Endothelial cell of umbilical vein (primary cell): ENCODE measurements at regions not wholly inside any gene's neighbourhood (a gene's known extent, or its start where the extent isn't known, plus 50 kb on each side); places are given as distances from the start of the nearest gene placed in this dataset.

ENCODE experiments used
- BruUV-seq: library from RNA; stranded (reverse); fragments of 400-500 nt; replicated peaks from 2 replicates; lab custom pipeline; 2021; lab: Mats Ljungman, UMichigan
- CTCF ChIA-PET: fragments of 300-600, 350-600 bp; sonication (Branson Sonifier 250); formaldehyde crosslinking; loops from one replicate; lab custom pipeline; 2021; ENCODE audit warnings: antibody characterized with exemption, inconsistent platforms; lab: Charles Lee
- POLR2A ChIA-PET: fragments of 300-600, 350-600 bp; sonication (Branson Sonifier 250); formaldehyde crosslinking; loops from one replicate; lab custom pipeline; 2021; ENCODE audit warnings: antibody characterized with exemption, inconsistent platforms; lab: Charles Lee
- DNase-seq: peaks from one replicate; pipeline ENCODE4 v3.0.0-alpha.2; 2011; ENCODE audit warnings: low read depth, low spot score
- FAIRE-seq: peaks from 2 replicates; lab custom pipeline; 2011; peaks lifted over from hg19 to GRCh38; lab: Jason Lieb, UNC
- H2AFZ ChIP-seq: 2 replicates; pipeline ENCODE4 v1.6.0; 2012; ENCODE audit warnings: low read depth, low read length, control low read depth, inconsistent platforms
- H3K27ac ChIP-seq: 2 replicates; pipeline ENCODE4 v1.5.1; 2011; ENCODE audit warnings: low read depth, mild to moderate bottlenecking, control low read depth, low read length, moderate library complexity; ENCODE audit not compliant: insufficient read depth
- H3K27me3 ChIP-seq, 2 experiments: 2 replicates each; pipeline versions ENCODE4 v1.6.0 to v1.6.1; 2011; ENCODE audit warnings: low read length in 2 of 2, mixed read lengths in 1 of 2; ENCODE audit not compliant: control insufficient read depth in 2 of 2, insufficient read depth in 2 of 2
- H3K36me3 ChIP-seq, 2 experiments: 2 replicates in 1 of 2; 3 replicates in 1 of 2; pipeline ENCODE4 v1.5.1; 2011; ENCODE audit warnings: low read length in 2 of 2, mild to moderate bottlenecking in 1 of 2, moderate library complexity in 1 of 2; ENCODE audit not compliant: control insufficient read depth in 2 of 2, insufficient read depth in 2 of 2; ENCODE audit errors: extremely low read depth in 1 of 2
- H3K4me1 ChIP-seq: 3 replicates; pipeline ENCODE4 v1.5.1; 2011; ENCODE audit warnings: mild to moderate bottlenecking, low read length; ENCODE audit not compliant: control insufficient read depth, insufficient read depth; ENCODE audit errors: extremely low read depth
- H3K4me2 ChIP-seq: 2 replicates; pipeline ENCODE4 v1.6.1; 2011; ENCODE audit warnings: low read length, control low read depth, mixed read lengths; ENCODE audit not compliant: insufficient read depth
- H3K4me3 ChIP-seq, 3 experiments: fragments of 200-600 bp in 1 of 3; sonication (generic), shearing (Covaris generic) in 1 of 3; replicated peaks in 1 of 3; 2 replicates each; pipeline ENCODE4 v1.5.1; 2011 to 2016; ENCODE audit warnings: control low read depth in 3 of 3, low read length in 3 of 3, mild to moderate bottlenecking in 2 of 3, inconsistent platforms in 1 of 3, low read depth in 1 of 3, moderate library complexity in 1 of 3; ENCODE audit not compliant: insufficient read depth in 1 of 3
- H3K79me2 ChIP-seq: 2 replicates; pipeline ENCODE4 v1.6.0; 2012; ENCODE audit warnings: low read length, inconsistent platforms; ENCODE audit not compliant: control insufficient read depth, insufficient read depth
- H3K9ac ChIP-seq: replicated peaks from 2 replicates; pipeline ENCODE3; 2011; ENCODE audit warnings: low read length, control low read depth; ENCODE audit not compliant: insufficient read depth; ENCODE audit errors: extremely low read depth
- H3K9me1 ChIP-seq: replicated peaks from 3 replicates; pipeline ENCODE4 v1.6.0; 2011; ENCODE audit warnings: mild to moderate bottlenecking, low read length; ENCODE audit not compliant: control insufficient read depth, insufficient read depth; ENCODE audit errors: extremely low read depth
- H3K9me3 ChIP-seq: replicated peaks from 2 replicates; pipeline ENCODE4 v1.5.1; 2012; ENCODE audit warnings: low read length, inconsistent platforms; ENCODE audit not compliant: control insufficient read depth, insufficient read depth
- H4K20me1 ChIP-seq: replicated peaks from 2 replicates; pipeline ENCODE3; 2011; ENCODE audit warnings: mild to moderate bottlenecking, low read length; ENCODE audit not compliant: control insufficient read depth, insufficient read depth; ENCODE audit errors: extremely low read depth
- CTCF ChIP-seq, 2 donors: IDR thresholded peaks; 1 replicate in 1 of 2; 2 replicates in 1 of 2; pipeline ENCODE4 v1.5.1; 2011; ENCODE audit warnings: low read length in 2 of 2, mild to moderate bottlenecking in 2 of 2, moderate library complexity in 2 of 2, control low read depth in 1 of 2, inconsistent platforms in 1 of 2, low read depth in 1 of 2; ENCODE audit not compliant: insufficient read depth in 1 of 2; ENCODE audit errors: extremely low read depth in 1 of 2
- EZH2 ChIP-seq: IDR thresholded peaks from 2 replicates; pipeline ENCODE4 v1.6.1; 2012; ENCODE audit warnings: borderline replicate concordance, low read depth, mild to moderate bottlenecking, moderate library complexity, low read length, inconsistent platforms; ENCODE audit not compliant: severe bottlenecking
- FOS ChIP-seq: IDR thresholded peaks from 2 replicates; pipeline ENCODE4 v1.6.1; 2011; ENCODE audit warnings: mild to moderate bottlenecking, low read length, moderate library complexity, borderline replicate concordance; ENCODE audit not compliant: insufficient read depth
- GATA2 ChIP-seq: IDR thresholded peaks from 2 replicates; pipeline ENCODE4 v1.7.0; 2011; ENCODE audit warnings: low read depth, mild to moderate bottlenecking, moderate library complexity, mixed read lengths, low read length; ENCODE audit not compliant: insufficient read length, insufficient read depth
- JUN ChIP-seq: IDR thresholded peaks from 2 replicates; pipeline ENCODE4 v1.6.1; 2011; ENCODE audit warnings: borderline replicate concordance, low read depth; ENCODE audit not compliant: insufficient read length, insufficient read depth
- MAX ChIP-seq: IDR thresholded peaks from 2 replicates; pipeline ENCODE4 v1.6.1; 2011; ENCODE audit not compliant: insufficient read depth, insufficient read length
- MYC ChIP-seq: IDR thresholded peaks from one replicate; pipeline ENCODE4 v1.6.1; 2011; ENCODE audit warnings: mild to moderate bottlenecking, low read depth, low read length
- POLR2A ChIP-seq: IDR thresholded peaks from 2 replicates; pipeline ENCODE4 v1.6.1; 2012; ENCODE audit warnings: low read depth, mild to moderate bottlenecking, control low read depth, low read length
- POLR2AphosphoS5 ChIP-seq: IDR thresholded peaks from 2 replicates; pipeline ENCODE4 v1.6.1; 2012; ENCODE audit warnings: low read depth, mild to moderate bottlenecking, control low read depth, low read length, moderate library complexity; ENCODE audit not compliant: insufficient read depth
- dilution Hi-C: fragments of 300-500 bp; cut with MboI; formaldehyde crosslinking; loops from one replicate; pipeline ENCODE4 v1.15.0; 2019; ENCODE audit warnings: low sequenced_read_pairs; ENCODE audit not compliant: extremely low pct_ligation_motif_present
- intact Hi-C: fragments of 100-400 bp; cut with micrococcal nuclease; formaldehyde crosslinking; loops from one replicate; pipeline ENCODE4 v1.10.0; 2022

- peaks cover 22% of the 10 kb centered on the region for H3K4me1 ChIP-seq
- no peaks in the 10 kb centered on the region for H4K20me1 ChIP-seq
- intact Hi-C loops: no loop called here
- H3K9ac ChIP-seq: peak overlapping the region; percentile 54
- peak overlapping the region; percentile 76 for H3K27ac ChIP-seq
- ChIA-PET POLR2A (no interaction called here), CTCF (interaction anchor here (0.8 to 2.0 kb wide), 4 partner anchors 9 to 25 kb away, joined by 3 to 5 read pairs (median 4); no protein-coding TSS in a partner anchor)
- peaks cover 15% of the 10 kb centered on the region for H3K79me2 ChIP-seq
- H2AFZ ChIP-seq: no peak overlapping the region
- peak; percentile 62 for DNase-seq
- H3K4me2 ChIP-seq: peak overlapping the region; percentile 87
- no peaks in the 10 kb centered on the region for H3K9me1 ChIP-seq
- no peaks in the 10 kb centered on the region for H3K9me3 ChIP-seq
- BruUV-seq: no TSS peak
- H3K36me3 ChIP-seq: no peaks in the 10 kb centered on the region
- no peak overlapping the region for H3K4me3 ChIP-seq
- H3K27me3 ChIP-seq: no peaks in the 10 kb centered on the region
- dilution Hi-C loops: no loop called here
- peak; percentile 31 for FAIRE-seq
- peak; percentile 68 for TF ChIP-seq JUN
- TF ChIP-seq GATA2: peak; percentile 8
- peak; percentile 66 for TF ChIP-seq FOS
- no peak for TF ChIP-seq POLR2A
Observed at GRCh38 chr1:98030483-98030882, 109.6 kb upstream of the DPYD start.

- CTCF ChIA-PET: interaction anchor here (1.2 to 1.6 kb wide), 3 partner anchors 14 to 23 kb away, joined by 3 to 6 read pairs (median 5); no protein-coding TSS in a partner anchor
- no peak overlapping the region for H3K9ac ChIP-seq
- dilution Hi-C loops: no loop called here
- peak overlapping the region; percentile 22 for H3K27ac ChIP-seq
- H3K9me1 ChIP-seq: no peaks in the 10 kb centered on the region
- no TSS peak for BruUV-seq
- no peak overlapping the region for H3K4me3 ChIP-seq
- H3K4me2 ChIP-seq: peak overlapping the region; percentile 55
- no peaks in the 10 kb centered on the region for H3K36me3 ChIP-seq
- H2AFZ ChIP-seq: no peak overlapping the region
- intact Hi-C loops: no loop called here
- DNase-seq (no peak), FAIRE-seq (peak; percentile 12)
- POLR2A ChIA-PET: no interaction called here
- H3K27me3 ChIP-seq: no peaks in the 10 kb centered on the region
- peaks cover 22% of the 10 kb centered on the region for H3K4me1 ChIP-seq
- no peak for TF ChIP-seq POLR2AphosphoS5
- no peak for TF ChIP-seq JUN
- no peak for TF ChIP-seq EZH2
- no peak for TF ChIP-seq GATA2
- TF ChIP-seq MYC: no peak
- no peak for TF ChIP-seq POLR2A
- no peak for TF ChIP-seq MAX
- TF ChIP-seq FOS: no peak
- no peak for TF ChIP-seq CTCF (IDR thresholded peaks at IDR 0.05; ENCODE audit: extremely low read depth in 1 of 2, insufficient read depth in 1 of 2, low read depth in 1 of 2, low read length in 2 of 2)
- H4K20me1 ChIP-seq: no peaks in the 10 kb centered on the region
- H3K9me3 ChIP-seq: no peaks in the 10 kb centered on the region
- H3K79me2 ChIP-seq: peaks cover 8% of the 10 kb centered on the region
Observed at GRCh38 chr1:98028800-98029199, 108.0 kb upstream of the DPYD start.
